ENCODE measurements at regions not wholly inside any gene's neighbourhood (a gene's known extent, or its start where the extent isn't known, plus 50 kb on each side); places are given as distances from the start of the nearest gene placed in this dataset.

DNA sequence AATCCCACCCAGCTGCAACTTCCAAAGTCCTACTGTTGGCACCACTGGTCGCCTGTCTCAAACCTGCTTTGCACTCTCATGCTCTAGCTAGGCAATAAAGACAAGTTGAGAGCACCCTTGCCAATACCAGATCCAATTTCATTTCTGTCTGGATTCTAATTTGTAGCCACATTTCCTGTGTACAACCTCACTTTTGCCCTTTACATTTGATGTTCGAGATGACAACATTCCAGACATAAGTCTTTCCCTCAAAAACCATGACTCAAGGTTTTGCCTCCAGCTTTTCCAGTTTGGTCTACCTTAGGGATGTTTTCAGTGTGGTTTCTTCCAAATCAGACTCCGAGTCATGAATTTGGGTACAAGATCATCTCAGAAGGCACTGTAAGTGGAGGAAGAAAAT, 309.0 kb downstream of the GPAM start:
- Histone ChIP-seq H3K23ac (ENCODE audit: low read depth, low read length) (no peak overlapping the region), H3K9ac (ENCODE audit: low read depth, low read length) (no peak overlapping the region), H3K14ac (replicated peaks; ENCODE audit: low read depth, low read length) (no peak overlapping the region), H3K9me3 (ENCODE audit: control insufficient read depth, insufficient read depth, low read length) (peaks cover 8% of the 10 kb centered on the region; the same call in 1 of the 2 replicates), H4K5ac (ENCODE audit: low read depth, low read length) (no peak overlapping the region), H3K18ac (ENCODE audit: low read depth, low read length) (no peak overlapping the region), H4K91ac (ENCODE audit: insufficient read depth, low read depth, low read length) (no peak overlapping the region), H3K9me1 (ENCODE audit: insufficient read depth, low read length) (no peaks in the 10 kb centered on the region), H3K4me2 (ENCODE audit: low read depth, low read length) (no peak overlapping the region), H2BK5ac (ENCODE audit: low read depth, low read length, poor library complexity, severe bottlenecking) (no peak overlapping the region), H2BK20ac (ENCODE audit: low read depth, low read length) (no peak overlapping the region), H3K4me1 (ENCODE audit: control insufficient read depth, insufficient read depth, low read length) (no peaks in the 10 kb centered on the region), H3K4me3 (ENCODE audit: insufficient read depth, low read depth, low read length) (no peak overlapping the region), H4K8ac (ENCODE audit: low read depth in 2 of 2, low read length in 2 of 2) (no peak overlapping the region), H4K20me1 (ENCODE audit: insufficient read depth, low read length) (no peaks in the 10 kb centered on the region), H2AFZ (replicated peaks; ENCODE audit: low read length, poor library complexity) (no peak overlapping the region), H3K27me3 (ENCODE audit: control insufficient read depth, insufficient read depth, low read length) (no peaks in the 10 kb centered on the region), H2BK120ac (ENCODE audit: low read depth, low read length) (no peak overlapping the region), H3K56ac (ENCODE audit: extremely low read depth, insufficient read depth, low read length) (no peak overlapping the region), H3K27ac (ENCODE audit: insufficient read depth, low read length) (no peak overlapping the region), H2AK5ac (ENCODE audit: low read depth, low read length) (no peak overlapping the region), H3K4ac (ENCODE audit: low read depth, low read length) (no peak overlapping the region), H2AK9ac (replicated peaks; ENCODE audit: low read depth, low read length, poor library complexity) (no peak overlapping the region), H3K79me1 (ENCODE audit: low read depth in 1 of 2, low read length in 2 of 2) (no peaks in the 10 kb centered on the region), H3K36me3 (ENCODE audit: control insufficient read depth, insufficient read depth, low read length) (no peaks in the 10 kb centered on the region), H2BK15ac (ENCODE audit: low read depth, low read length) (no peak overlapping the region)
- in situ Hi-C loops (cut with MboI; ENCODE audit: low sequenced_read_pairs) (no loop called here), intact Hi-C loops (cut with micrococcal nuclease) (no loop called here), dilution Hi-C loops (cut with HindIII; ENCODE audit: low sequenced_read_pairs, unreplicated experiment) (no loop called here)
- CTCF ChIA-PET, result no interaction called here
- DNase-seq, result no peak
- no TSS peak for BruUV-seq (replicated peaks)
- POLR2A ChIA-PET (ENCODE audit: unreplicated experiment), result no interaction called here
- no peak for ATAC-seq (ENCODE audit: low read depth)
- 17% methylated on average over 1 of the region's 3 CpGs; no CpG with 5 or more reads in 1 of the 2 experiments for WGBS, 2 experiments (ENCODE audit: extremely low coverage in 2 of 2, insufficient read length in 1 of 2)
- TF ChIP-seq FOS (IDR thresholded peaks at IDR 0.05; ENCODE audit: low read depth, low read length), result no peak
- TF ChIP-seq RFX5 (IDR thresholded peaks at IDR 0.05; ENCODE audit: low read depth, low read length), result no peak
- TF ChIP-seq, protein P1, sequence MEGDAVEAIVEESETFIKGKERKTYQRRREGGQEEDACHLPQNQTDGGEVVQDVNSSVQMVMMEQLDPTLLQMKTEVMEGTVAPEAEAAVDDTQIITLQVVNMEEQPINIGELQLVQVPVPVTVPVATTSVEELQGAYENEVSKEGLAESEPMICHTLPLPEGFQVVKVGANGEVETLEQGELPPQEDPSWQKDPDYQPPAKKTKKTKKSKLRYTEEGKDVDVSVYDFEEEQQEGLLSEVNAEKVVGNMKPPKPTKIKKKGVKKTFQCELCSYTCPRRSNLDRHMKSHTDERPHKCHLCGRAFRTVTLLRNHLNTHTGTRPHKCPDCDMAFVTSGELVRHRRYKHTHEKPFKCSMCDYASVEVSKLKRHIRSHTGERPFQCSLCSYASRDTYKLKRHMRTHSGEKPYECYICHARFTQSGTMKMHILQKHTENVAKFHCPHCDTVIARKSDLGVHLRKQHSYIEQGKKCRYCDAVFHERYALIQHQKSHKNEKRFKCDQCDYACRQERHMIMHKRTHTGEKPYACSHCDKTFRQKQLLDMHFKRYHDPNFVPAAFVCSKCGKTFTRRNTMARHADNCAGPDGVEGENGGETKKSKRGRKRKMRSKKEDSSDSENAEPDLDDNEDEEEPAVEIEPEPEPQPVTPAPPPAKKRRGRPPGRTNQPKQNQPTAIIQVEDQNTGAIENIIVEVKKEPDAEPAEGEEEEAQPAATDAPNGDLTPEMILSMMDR (conservative IDR thresholded peaks at IDR 0.05; ENCODE audit: low read depth, low read length), result no peak
- TF ChIP-seq SMC3 (IDR thresholded peaks at IDR 0.05; ENCODE audit: low read depth, low read length), result no peak
- TF ChIP-seq RCOR1 (IDR thresholded peaks at IDR 0.05; ENCODE audit: insufficient replicate concordance, low read length), result no peak
- TF ChIP-seq MXI1 (IDR thresholded peaks at IDR 0.05; ENCODE audit: borderline replicate concordance, low read depth, low read length), result no peak
- TF ChIP-seq CEBPB (IDR thresholded peaks at IDR 0.05; ENCODE audit: low read depth, low read length), result no peak
- no peak for TF ChIP-seq MAZ (IDR thresholded peaks at IDR 0.05; ENCODE audit: borderline replicate concordance, low read depth, low read length)
- no peak for TF ChIP-seq CHD1 (IDR thresholded peaks at IDR 0.05; ENCODE audit: low read depth, low read length)
- TF ChIP-seq BHLHE40 (IDR thresholded peaks at IDR 0.05; ENCODE audit: low read depth, low read length), result no peak
- TF ChIP-seq NFE2L2 (IDR thresholded peaks at IDR 0.05; ENCODE audit: low read depth, low read length), result no peak
- TF ChIP-seq, protein P2, sequence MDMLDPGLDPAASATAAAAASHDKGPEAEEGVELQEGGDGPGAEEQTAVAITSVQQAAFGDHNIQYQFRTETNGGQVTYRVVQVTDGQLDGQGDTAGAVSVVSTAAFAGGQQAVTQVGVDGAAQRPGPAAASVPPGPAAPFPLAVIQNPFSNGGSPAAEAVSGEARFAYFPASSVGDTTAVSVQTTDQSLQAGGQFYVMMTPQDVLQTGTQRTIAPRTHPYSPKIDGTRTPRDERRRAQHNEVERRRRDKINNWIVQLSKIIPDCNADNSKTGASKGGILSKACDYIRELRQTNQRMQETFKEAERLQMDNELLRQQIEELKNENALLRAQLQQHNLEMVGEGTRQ (IDR thresholded peaks at IDR 0.05; ENCODE audit: low read depth, low read length), result no peak
- TF ChIP-seq RAD21 (IDR thresholded peaks at IDR 0.05; ENCODE audit: low read length), result no peak
- no peak for TF ChIP-seq MAFK (IDR thresholded peaks at IDR 0.05; ENCODE audit: low read depth, low read length)
